HG02884 (cell line): ENCODE measurements at regions not wholly inside any gene's neighbourhood (a gene's known extent, or its start where the extent isn't known, plus 50 kb on each side); places are given as distances from the start of the nearest gene placed in this dataset.
"Not testable (repeated sequence)": the region's sequence is repeated elsewhere in the genome, so short reads cannot be mapped to it uniquely, and the experiment has no call there.

Experiments used
- ATAC-seq: cut with Tn5 transposase; IDR thresholded peaks from one replicate; pipeline ENCODE4 v1.9.1; 2021; ENCODE audit warnings: mild to moderate bottlenecking, moderate library complexity; ENCODE audit not compliant: unreplicated experiment

DNA sequence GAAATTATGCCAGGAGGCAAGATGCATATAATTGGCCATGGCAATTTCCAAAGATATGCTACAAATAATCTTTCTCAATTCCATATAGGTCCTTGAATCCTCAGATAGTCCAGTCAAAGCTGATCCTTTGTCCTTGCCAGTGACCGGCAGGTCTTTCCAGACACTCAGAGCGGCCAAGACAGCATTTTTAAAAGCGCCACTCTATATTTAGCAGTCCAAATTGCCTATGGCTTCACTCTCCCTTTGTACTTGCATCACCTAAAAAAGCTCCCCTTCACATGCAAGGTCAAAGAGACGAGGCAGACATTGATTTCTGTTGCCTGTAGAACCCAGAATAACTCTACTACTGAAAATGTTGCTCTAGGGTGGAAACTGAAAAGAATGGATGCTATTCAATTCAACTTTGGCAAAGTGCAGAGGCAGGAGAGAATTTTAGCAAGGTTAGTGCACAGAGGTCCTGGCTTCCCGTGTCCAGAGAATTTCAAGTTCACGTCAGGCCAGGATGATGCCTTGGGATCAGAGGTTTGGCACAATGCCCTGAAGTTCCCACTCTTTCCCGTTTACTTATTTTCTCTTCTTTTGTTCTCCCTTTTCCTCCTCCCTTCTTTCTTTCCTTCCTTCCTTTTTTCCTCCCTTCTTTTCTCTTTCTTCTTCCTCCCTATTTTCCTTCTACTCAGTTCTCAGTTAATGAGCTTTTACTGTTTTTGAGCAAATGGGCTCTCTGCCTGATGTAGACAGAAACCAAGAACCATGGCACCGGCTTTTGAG is 108.5 kb downstream of the KCNK1 start:
- ATAC-seq: no peak

DNA sequence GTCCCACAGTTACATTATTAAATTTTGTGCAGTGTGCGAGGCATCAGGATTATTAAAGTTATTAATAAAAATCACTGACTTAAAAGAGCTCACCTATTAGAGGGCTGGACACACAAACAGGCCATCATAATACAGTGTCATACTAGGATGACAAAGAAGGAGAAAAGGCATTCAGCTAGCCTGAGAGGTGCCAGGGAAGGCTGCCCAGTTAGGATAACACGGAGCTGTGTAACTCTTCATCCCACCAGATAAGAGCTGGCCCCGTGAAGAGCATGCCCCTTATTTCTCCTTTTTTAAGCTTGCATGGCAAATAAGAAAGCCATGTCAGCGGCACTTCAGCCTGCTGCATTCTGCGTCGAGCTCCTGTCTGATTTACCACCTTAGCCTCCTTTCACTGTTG is 109.5 kb downstream of the KCNK1 start:
- no peak for ATAC-seq

DNA sequence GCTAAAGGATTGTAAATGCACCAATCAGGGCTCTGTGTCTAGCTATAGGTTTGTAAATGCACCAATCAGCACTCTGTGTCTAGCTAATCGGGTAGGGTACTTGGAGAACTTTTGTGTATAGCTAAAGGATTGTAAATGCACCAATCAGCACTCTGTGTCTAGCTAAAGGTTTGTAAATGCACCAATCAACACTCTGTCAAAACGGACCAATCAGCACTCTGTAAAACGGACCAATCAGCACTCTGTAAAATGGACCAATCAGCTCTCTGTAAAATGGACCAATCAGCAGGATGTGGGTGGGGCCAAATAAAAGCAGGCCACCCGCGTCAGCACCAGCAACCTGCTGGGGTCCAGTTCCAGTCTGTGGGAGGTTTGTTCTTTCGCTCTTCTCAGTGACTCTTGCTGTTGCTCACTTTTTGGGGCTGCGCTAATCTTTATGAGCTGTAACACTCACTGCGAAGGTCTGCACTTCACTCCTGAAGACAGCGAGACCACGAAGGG is 110.3 kb downstream of the KCNK1 start:
- ATAC-seq: not testable (repeated sequence)

- ATAC-seq: no peak
These were observed 111.5 kb downstream of the KCNK1 start for GRCh38 chr1:233725423-233725822.

DNA sequence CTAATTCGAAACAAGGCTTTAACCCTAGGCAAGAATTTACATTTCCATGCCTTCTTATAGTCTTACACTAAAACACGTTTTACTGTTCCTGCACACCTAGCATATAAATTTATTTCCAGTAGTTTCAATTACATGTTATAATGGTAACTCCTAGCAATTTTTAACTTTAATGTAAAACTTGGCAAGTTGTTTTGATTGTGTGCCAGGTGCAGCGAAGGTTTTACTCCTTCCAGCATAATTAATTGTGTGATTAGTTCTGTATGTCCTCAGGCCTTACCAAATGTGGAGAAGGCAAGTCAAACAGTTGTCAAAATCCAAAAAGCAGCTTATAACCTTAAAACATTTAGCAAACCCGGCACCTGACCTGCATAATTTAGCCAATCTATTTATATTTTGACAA is 114.8 kb downstream of the KCNK1 start:
- no peak for ATAC-seq

- no peak for ATAC-seq
These were observed 116.5 kb downstream of the KCNK1 start for GRCh38 chr1:233730380-233730779.

- ATAC-seq: no peak
These were observed 116.9 kb downstream of the KCNK1 start for GRCh38 chr1:233730809-233731208.

DNA sequence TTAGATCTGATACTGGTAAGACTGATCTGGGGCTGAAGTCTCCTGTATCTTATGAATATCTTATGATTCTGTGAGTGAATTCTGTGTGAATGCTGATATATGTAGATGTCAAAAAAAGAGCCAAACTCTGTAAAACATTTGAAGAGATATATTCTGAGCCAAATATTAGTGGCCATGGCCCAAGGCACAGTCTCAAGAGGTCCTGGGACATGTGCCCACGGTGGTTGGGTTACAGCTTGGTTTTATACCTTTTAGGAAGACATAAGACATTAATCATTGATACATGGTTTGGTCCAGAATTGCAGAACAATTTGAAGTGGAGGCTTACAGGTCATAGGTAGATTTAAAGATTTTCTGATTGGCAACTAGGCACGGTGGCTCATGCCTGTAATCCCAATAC is 118.3 kb downstream of the KCNK1 start:
- no peak for ATAC-seq

DNA sequence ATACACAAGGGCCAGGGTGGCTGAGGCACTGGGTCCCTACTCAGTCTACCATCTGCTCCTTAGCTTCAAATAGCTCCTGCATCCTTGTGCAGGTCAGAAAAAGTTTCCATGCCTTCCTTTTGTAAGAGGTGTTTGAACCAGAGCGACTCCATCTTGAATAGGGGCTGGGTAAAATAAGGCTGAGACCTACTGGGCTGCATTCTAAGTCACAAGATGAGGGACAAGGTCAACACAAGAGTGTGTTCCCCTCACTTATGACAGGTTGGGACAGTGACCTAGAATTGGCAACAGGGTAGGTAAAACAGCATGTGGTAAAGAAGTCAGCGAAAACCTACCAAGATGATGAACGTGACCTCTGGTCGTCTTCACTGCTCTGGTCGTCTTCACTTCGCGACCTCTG is 120.5 kb downstream of the KCNK1 start:
- ATAC-seq: no peak

DNA sequence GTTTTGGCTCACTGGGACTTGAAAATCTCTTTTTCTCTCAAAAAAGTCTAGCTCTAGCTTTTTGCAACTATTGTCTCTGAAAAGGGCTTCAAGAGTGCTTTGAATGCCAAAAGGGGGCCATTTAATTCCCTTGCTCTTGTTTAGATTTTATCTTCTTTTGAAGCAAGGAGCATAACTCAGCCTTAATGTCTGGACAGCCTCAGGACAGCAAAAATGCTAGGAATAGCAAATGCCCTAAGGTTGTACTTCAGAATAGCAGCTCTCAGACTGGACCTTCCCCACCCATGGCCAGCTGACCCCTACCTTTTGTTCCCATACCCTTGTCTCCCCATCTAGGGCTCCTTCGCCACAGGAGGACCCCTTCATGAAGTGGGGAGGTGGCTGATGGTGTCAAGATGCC is 121.4 kb downstream of the KCNK1 start:
- ATAC-seq: no peak

GRCh38 chr1:233735847-233736246 is 121.9 kb downstream of the KCNK1 start:
- ATAC-seq: no peak

DNA sequence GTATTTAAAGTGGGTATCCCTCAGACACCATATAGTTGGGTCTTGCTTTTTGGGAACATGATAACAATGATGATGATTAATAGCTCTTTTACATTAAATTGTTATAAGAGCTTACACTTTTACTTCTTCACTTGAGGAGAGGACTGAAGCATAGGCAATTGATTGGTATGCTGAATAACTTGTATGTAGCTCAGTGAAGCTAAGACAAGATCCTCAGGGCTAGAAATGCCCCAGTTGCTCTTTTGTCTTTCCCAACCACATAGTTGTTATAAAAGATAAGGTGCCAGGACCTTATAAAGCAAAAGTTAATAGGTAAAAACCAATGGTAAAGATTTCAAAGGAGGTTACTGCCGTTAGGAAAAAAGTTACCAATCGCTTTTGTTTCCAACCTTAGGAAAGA is 123.4 kb downstream of the KCNK1 start:
- ATAC-seq: no peak

GRCh38 chr1:233738396-233738795 is 124.5 kb downstream of the KCNK1 start:
- ATAC-seq: no peak

DNA sequence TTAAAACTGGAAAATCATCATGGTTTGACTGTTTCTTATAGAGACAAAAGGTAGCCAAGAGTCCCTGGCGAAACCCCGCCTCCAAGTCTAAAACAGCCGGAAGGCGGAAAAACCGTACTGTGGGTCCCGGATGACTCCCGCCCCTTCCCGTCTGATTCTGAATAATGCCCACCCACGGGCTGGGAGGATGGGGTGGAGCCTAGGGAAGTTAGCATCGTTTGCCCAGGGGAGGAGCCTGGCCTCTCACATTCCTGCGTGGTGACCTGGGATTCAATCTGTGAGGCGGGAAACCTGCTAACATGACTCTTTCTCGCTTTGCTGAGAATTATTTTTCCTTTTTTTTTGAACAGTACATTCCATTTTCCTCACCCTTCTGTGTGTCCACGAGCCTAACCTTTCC is 124.9 kb downstream of the KCNK1 start:
- no peak for ATAC-seq

DNA sequence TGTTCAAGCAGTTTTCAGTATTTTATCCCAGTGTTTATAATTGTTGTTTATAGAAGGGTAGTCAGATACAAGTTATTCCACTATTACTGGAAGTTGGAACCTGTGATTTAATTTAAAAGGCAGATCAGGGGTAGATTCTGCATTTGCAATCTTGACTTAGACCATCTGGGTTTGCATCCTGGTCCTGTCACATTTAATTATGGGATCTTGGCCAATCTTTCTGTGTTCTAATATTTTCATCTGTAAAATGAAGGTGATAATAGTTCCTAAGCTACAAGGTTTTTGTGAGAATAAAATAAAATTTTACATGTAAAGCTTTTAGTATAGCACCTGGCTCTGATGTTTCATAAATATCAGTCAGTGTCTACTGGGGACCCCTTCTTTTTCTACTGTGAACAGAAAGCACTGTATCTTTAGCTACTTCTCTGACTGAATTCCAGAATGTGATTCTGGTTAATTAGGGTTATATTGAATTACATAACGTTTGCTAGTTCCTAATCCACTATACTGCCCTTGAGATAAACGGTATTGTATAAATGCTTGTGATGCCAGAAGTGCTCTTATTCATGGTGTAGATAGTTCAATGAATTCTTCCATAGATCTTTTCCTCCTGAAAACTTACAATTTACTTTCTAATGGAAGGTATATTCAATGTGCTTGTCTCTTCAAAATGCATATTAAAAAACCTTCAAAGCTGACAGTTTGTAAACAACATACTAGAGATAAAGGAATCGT is 131.0 kb downstream of the KCNK1 start:
- no peak for ATAC-seq

DNA sequence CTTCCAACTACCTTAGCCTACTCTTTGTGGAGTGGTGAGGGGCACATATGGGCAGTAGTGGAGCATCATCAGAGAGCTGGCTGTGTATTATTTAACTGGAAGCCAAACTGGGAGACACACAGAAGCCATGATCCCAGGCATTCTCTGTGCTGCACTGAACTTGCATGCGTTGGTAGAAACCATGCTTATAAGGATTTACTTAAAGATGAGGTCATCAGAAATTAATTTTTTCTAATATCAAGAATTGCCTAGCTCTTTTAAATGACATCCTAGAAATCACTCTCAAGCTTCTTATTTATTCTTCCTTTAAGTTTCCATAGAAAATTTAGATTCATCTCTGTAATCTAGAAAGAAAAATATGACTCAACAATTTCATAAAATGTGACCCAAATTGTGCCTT is 136.2 kb downstream of the KCNK1 start:
- no peak for ATAC-seq

DNA sequence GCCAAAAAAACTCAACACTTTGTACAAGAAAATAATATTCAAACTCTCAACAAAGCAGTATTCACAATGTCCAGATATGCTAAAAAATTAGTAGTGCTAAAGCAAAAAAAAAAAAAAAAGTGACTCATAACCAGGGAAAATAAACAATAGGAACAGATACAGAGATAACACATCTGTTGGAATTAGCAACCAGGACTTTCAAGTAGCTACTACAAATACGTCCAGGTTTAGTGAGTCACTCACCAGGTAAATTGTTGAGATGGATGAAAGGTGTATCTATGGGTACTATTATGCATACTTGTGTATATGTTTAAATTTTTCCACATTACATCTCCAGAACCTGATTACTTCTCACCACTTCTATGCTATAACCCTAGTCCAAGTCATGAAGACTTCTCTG is 144.8 kb upstream of the SLC35F3 start:
- no peak for ATAC-seq

DNA sequence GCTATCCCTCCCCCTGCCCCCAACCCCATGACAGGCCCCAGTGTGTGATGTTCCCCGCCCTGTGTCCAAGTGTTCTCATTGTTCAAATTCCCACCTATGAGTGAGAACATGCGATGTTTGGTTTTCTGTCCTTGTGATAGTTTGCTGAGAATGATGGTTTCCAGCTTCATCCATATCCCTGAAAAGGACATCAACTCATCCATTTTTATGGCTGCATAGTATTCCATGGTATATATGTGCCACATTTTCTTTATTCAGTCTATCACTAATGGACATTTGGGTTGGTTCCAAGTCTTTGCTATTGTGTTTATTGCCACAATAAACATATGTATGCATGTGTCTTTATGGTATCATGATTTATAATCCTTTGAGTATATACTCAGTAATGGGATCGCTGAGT is 140.2 kb upstream of the SLC35F3 start:
- ATAC-seq: not testable (repeated sequence)

DNA sequence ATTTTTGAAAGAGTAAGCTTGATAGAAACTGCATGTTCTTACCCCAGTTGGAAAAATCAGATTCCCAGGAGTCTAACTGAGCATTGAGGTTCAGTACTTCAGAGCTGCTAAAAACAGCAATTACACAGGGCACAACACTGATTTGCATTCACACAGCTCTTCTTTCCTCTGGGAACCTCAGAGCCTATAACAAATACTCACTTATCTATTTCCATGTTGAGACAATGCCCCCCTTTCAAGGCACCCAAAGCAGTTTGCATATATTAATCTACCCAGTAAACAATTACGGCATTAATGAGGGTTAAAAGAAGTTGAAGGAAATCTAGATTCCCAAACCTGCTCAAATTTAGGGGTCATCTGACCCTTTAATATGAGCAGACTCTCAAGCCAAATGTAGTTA is 126.9 kb upstream of the SLC35F3 start:
- ATAC-seq: no peak

- no peak for ATAC-seq
These were observed 124.4 kb upstream of the SLC35F3 start for GRCh38 chr1:233780049-233780448.

DNA sequence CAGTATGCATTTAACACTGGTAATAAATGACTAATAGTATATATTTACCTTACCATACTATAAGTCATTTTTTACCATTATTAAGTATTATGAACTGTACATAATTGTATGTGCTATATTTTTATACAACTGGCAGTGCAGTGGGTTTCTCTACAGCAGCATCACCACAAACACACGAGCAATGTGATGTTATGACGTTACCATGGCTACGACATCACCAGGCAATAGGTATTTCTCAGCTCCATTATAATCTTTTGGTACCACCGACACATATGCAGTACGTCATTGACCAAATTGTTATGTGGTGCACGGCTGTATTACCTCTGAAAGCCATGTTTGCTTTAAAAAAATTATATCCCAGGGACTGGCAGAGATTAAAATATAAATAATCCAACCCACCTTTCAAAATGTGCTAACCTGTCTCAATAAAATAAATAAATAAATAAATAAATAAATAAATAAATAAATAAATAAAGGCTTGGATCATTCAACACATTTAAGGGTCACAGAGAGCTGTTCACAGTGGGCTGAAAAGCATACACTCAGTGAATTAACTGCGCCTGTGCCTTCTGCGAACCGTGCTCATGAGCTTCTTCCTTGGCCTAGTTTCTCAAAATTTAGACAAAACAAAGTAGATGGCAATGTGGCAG is 121.4 kb upstream of the SLC35F3 start:
- no peak for ATAC-seq

- no peak for ATAC-seq
These were observed 116.9 kb upstream of the SLC35F3 start for GRCh38 chr1:233787599-233787998.
